T-helper 2 cell treated with Interferon-gamma antibody and Interleukin-4, amounts not matched to agents 100 ng/mL and 5 ng/mL, for 36 hours (primary cell): ENCODE measurements at regions not wholly inside any gene's neighbourhood (a gene's known extent, or its start where the extent isn't known, plus 50 kb on each side); places are given as distances from the start of the nearest gene placed in this dataset.

Source experiments
- intact Hi-C: fragments of 100-400 bp; cut with micrococcal nuclease; formaldehyde crosslinking; loops from one replicate; pipeline ENCODE4 v1.15.1; 2023

DNA sequence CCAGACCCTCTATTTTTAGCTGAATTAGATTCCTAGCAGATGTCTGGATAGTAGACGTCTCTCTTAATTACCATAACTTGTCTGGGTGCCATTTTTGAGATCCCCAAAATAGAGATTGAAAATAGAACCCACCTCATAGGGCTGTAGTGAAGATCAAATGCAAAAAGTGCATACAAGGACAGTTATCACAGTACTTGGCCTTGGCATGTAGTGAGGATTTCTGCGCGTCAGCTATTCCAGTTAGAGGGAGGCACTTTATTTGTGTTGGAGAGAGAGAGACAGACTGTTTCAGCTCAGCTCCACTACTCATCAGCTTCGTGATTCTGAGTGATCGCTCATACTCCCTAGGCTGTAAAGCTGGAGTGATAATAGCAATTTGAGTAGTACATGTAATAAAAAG lies 59.6 kb upstream of the CDH13 start:
- intact Hi-C loops, result no loop called here

DNA sequence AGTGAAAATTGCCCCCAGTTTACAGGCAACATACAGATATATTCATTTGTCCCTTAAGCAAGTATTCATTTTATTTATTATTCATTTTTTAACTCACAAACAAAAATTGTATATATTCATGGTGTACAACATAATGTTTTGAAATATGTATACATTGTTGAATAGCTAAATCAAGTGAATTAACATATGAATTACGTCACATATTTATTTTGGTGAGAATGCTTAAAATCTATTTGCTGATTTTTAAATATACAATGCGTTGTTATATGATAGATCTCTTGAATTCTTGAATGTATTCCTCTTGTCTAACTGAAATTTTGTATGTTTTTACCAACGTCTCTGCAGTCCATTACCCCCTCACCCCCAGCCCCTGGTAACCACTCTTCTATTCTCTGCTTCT lies 63.4 kb upstream of the CDH13 start:
- intact Hi-C loops, result no loop called here

- intact Hi-C loops, result no loop called here
These were observed 64.5 kb upstream of the CDH13 start for GRCh38 chr16:82562183-82562683.

GRCh38 chr16:82560805-82561325 lies 65.9 kb upstream of the CDH13 start:
- intact Hi-C loops, result no loop called here

- intact Hi-C loops, result no loop called here
These were observed 82.2 kb upstream of the CDH13 start for GRCh38 chr16:82544378-82545160.

GRCh38 chr16:82542714-82543113 lies 84.1 kb upstream of the CDH13 start:
- intact Hi-C loops, result no loop called here

DNA sequence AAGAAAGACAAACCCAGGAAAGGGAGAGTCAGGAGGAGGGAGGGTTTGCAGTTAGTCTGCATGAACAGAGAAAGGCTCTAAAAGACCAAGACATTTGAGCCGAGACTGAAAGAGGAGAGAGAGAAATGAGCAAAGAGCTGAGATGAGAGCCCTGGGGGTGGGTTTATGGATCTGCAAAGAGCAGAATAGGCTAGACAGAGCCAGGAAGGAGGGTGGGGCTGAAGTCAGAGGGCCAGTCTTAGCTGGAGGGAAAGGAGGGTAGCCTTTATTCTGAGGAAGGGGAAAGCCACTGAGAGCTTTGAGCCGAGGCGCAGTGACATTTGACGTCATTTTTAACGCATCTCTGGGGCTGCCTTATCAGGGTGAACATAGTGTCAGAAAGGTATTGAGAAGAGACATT lies 85.7 kb upstream of the CDH13 start:
- intact Hi-C loops, result no loop called here

- intact Hi-C loops, result no loop called here
These were observed 91.0 kb upstream of the CDH13 start for GRCh38 chr16:82535764-82536163.

- intact Hi-C loops, result no loop called here
These were observed 91.5 kb upstream of the CDH13 start for GRCh38 chr16:82535262-82535661.

DNA sequence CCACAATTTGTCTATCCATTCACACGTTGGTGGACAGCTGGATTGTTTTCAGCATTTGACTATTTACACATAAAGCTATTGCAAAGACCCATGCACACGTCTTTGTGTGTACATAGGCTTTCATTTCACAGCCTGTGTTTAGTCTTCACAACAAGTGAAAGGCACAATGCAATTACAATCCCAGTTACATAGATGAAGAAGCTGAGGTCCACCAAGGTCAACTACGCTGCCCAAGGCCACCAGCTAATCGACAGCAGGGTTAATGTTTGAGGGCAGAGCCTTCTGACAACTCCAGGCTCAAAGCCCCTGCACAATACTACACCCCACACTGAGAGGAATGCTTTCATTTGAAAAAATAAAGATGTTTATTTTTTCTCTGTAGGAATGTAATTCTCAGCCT lies 93.6 kb upstream of the CDH13 start:
- intact Hi-C loops, result no loop called here

GRCh38 chr16:82530883-82531282 lies 95.9 kb upstream of the CDH13 start:
- intact Hi-C loops, result no loop called here

- intact Hi-C loops, result no loop called here
These were observed 99.7 kb upstream of the CDH13 start for GRCh38 chr16:82527101-82527500.

DNA sequence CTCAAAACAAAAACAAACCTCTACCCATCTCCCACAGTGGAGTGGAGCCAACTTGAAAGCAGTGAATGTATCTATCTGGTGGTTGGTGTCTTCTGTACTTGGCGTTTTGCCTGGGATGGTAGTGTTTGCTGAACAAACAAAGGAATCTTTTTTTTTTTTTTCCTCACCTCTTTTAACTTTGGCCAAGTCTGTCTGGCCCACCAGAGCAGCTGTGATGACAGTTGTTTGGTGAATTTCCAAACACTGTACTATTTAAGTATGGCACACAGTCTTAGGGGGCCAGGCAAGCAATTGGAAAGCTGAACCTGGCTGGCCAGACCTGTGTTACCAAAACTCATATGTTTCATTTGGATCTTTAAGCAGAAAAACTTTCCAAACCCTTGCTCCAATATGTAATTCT lies 101.8 kb upstream of the CDH13 start:
- intact Hi-C loops, result no loop called here

GRCh38 chr16:82523815-82524214 lies 103.0 kb upstream of the CDH13 start:
- intact Hi-C loops, result no loop called here

DNA sequence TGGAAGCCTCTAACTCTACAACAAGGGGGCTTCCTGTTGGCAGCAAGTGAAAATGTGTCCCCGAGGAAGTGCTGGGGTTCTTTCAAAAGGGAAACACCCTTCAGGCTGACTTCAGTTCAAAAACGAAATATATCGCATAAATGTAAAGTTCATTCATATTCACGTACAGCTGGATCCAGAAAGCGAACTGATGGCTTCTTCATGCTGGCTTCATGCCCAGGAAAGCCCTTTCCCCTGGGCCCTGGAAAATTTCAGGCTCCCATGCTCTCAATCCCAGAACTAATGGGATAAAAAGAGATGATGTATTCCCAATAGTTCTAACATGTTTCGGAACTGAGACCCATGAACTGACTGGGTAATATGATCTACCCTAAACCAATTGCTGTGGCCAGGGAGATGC lies 104.7 kb upstream of the CDH13 start:
- intact Hi-C loops, result no loop called here

DNA sequence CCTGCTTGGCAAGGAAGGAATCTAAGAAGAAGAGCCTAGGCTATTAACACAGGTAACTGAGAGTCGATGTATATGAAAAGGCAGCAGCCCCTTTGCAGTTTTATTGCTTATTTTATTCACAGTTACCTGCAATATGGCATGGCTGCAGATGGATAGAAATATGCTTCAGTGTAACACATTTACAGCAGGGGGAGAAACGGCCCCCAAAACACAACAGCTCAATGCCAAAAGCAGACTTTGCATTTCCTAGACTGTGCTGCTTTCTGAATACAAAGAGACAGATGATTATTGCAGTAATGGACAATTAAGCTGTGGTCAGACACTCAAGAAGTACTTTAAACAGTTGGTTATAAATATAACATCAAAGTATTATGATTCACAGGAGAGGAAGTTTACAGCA lies 108.0 kb upstream of the CDH13 start:
- intact Hi-C loops, result no loop called here

- intact Hi-C loops, result no loop called here
These were observed 112.5 kb upstream of the CDH13 start for GRCh38 chr16:82514262-82514661.

GRCh38 chr16:82510789-82511305 lies 115.9 kb upstream of the CDH13 start:
- intact Hi-C loops, result no loop called here

DNA sequence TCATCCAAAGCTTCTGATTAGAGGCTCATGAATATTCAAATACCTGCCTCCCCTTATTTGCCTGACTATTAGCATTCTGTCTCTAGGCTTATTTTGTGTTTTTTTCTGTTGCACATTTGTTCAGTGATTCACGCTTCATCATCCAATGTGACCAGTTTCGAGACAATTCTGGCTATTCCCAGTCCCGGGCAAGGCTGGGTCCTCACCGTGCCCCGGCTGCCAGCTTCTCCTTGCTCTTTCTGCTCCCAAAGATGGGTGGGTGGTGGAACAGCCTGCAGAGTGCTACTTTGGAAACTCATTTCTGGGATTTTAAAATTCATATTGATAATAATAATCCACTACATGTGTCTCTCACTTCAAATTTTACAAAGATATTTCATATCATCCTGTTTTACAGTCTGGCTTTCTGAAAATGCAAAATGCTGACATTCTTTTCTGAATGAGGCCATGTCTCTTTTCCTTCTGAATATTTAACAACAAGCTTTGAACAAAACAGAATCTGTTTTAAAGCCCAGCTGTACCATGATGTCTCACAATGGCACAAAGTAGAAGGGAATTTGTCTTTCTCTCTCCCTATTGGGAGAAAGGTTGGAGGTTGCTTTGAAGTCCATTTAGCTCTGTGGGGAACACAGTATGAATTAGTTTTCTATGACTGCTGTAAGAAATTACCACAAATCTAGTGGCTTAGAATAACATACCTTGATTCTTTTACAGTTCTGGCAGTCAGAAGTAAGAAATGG lies 116.9 kb upstream of the CDH13 start:
- intact Hi-C loops, result no loop called here

GRCh38 chr16:82506692-82507670 lies 119.8 kb upstream of the CDH13 start:
- intact Hi-C loops, result no loop called here

- intact Hi-C loops, result no loop called here
These were observed 121.9 kb upstream of the CDH13 start for GRCh38 chr16:82504836-82505235.
